Suprapubic skin (tissue), 4 donors: ENCODE measurements at regions not wholly inside any gene's neighbourhood (a gene's known extent, or its start where the extent isn't known, plus 50 kb on each side); places are given as distances from the start of the nearest gene placed in this dataset.

Experiments
- DNase-seq, 2 donors: peaks; one replicate each; pipeline ENCODE4 v3.0.0-alpha.2; 2019; ENCODE audit warnings: low spot score in 2 of 2
- H3K27ac ChIP-seq: fragments of 200-600 bp; sonication (generic); one replicate; pipeline ENCODE4 v1.5.1; 2019
- H3K27me3 ChIP-seq: fragments of 200-600 bp; sonication (generic); one replicate; pipeline ENCODE4 v1.5.1; 2019
- H3K36me3 ChIP-seq: fragments of 200-600 bp; sonication (generic); one replicate; pipeline ENCODE4 v1.5.1; 2019
- H3K4me1 ChIP-seq: fragments of 200-600 bp; sonication (generic); one replicate; pipeline ENCODE4 v1.5.1; 2019
- H3K4me3 ChIP-seq: fragments of 200-600 bp; sonication (generic); one replicate; pipeline ENCODE4 v1.5.1; 2019; ENCODE audit warnings: mild to moderate bottlenecking
- H3K9me3 ChIP-seq: fragments of 200-600 bp; sonication (generic); one replicate; pipeline ENCODE4 v1.5.1; 2019
- CTCF ChIP-seq, 2 donors: fragments of 200-600 bp in 1 of 2; fragments of 450-650 bp in 1 of 2; sonication (generic) in 1 of 2; IDR thresholded peaks; one replicate each; pipeline ENCODE4 v1.5.1; 2016 to 2019; ENCODE audit warnings: antibody characterized with exemption in 2 of 2, mild to moderate bottlenecking in 1 of 2, moderate library complexity in 1 of 2
- EP300 ChIP-seq: sonication (generic); formaldehyde crosslinking; IDR thresholded peaks from one replicate; pipeline ENCODE4 v1.6.1; 2017; ENCODE audit warnings: antibody characterized with exemption
- POLR2A ChIP-seq, 2 donors: fragments of 450-650 bp; IDR thresholded peaks; one replicate each; pipeline ENCODE4 v1.6.1; 2017; ENCODE audit warnings: antibody characterized with exemption in 2 of 2, mild to moderate bottlenecking in 2 of 2, moderate library complexity in 2 of 2
- POLR2AphosphoS5 ChIP-seq, 3 donors: sonication (generic); formaldehyde crosslinking; IDR thresholded peaks; one replicate each; pipeline ENCODE4 v1.6.1; 2017; ENCODE audit warnings: antibody characterized with exemption in 3 of 3
- WGBS: methylation state at CpG from one replicate; pipeline ENCODE4 v1.1.5; 2018; 5-methylcytosine and 5-hydroxymethylcytosine counted together

- DNase-seq = no peak
- no peak for TF ChIP-seq EP300
- TF ChIP-seq CTCF (IDR thresholded peaks at IDR 0.05) = no peak
- no peak for TF ChIP-seq POLR2AphosphoS5 (IDR thresholded peaks at IDR 0.05)
- no peak for TF ChIP-seq POLR2A (IDR thresholded peaks at IDR 0.05)
- H3K9me3 ChIP-seq = no peaks in the 10 kb centered on the region
- no peaks in the 10 kb centered on the region for H3K4me1 ChIP-seq
- no peak overlapping the region for H3K4me3 ChIP-seq
- no peaks in the 10 kb centered on the region for H3K36me3 ChIP-seq
- H3K27ac ChIP-seq = no peak overlapping the region
- H3K27me3 ChIP-seq = no peaks in the 10 kb centered on the region
- 98% methylated on average over 1 of the region's 1 CpG for WGBS
Observed at GRCh38 chr19:31445406-31445805, 96.2 kb upstream of the TSHZ3 start.

DNA sequence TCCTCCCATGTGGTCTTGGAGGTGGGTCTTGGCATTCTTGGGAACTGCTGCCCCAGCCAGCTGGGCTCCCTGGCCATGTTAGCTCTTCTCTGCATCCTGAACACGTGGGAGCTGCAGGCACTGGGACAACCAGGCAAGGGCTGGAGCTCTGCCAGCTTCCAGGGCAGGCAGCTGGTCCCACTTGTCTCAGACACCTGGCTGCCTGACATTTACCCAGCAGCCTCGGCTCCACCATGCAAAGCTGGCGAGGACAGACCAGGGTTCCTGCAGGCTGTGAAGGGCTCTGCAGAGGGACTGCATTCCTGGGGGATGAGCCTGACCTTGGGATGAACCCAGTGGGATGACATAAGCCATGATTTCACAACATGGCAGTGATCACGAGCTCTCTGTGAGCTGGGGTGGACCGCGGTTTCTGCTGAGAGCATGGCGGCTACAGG, 99.0 kb upstream of the TSHZ3 start:
- Histone ChIP-seq H3K36me3 (no peaks in the 10 kb centered on the region), H3K27me3 (no peaks in the 10 kb centered on the region), H3K4me3 (no peak overlapping the region), H3K4me1 (no peaks in the 10 kb centered on the region), H3K27ac (no peak overlapping the region), H3K9me3 (no peaks in the 10 kb centered on the region)
- peak; percentile 69 to 83 for DNase-seq
- TF ChIP-seq EP300 (no peak), CTCF (IDR thresholded peaks at IDR 0.05) (no peak), POLR2AphosphoS5 (IDR thresholded peaks at IDR 0.05) (no peak), POLR2A (IDR thresholded peaks at IDR 0.05) (no peak)
- 42% methylated on average over 3 of the region's 7 CpGs for WGBS

GRCh38 chr19:31449379-31449778, 100.1 kb upstream of the TSHZ3 start:
- Histone ChIP-seq H3K9me3 (no peaks in the 10 kb centered on the region), H3K27me3 (no peaks in the 10 kb centered on the region), H3K27ac (no peak overlapping the region), H3K4me1 (no peaks in the 10 kb centered on the region), H3K4me3 (no peak overlapping the region), H3K36me3 (no peaks in the 10 kb centered on the region)
- DNase-seq = no peak
- TF ChIP-seq POLR2AphosphoS5 (IDR thresholded peaks at IDR 0.05) = no peak
- no peak for TF ChIP-seq EP300
- TF ChIP-seq POLR2A (IDR thresholded peaks at IDR 0.05) = no peak
- no peak for TF ChIP-seq CTCF (IDR thresholded peaks at IDR 0.05)
- 88% methylated on average over 4 of the region's 4 CpGs for WGBS

DNA sequence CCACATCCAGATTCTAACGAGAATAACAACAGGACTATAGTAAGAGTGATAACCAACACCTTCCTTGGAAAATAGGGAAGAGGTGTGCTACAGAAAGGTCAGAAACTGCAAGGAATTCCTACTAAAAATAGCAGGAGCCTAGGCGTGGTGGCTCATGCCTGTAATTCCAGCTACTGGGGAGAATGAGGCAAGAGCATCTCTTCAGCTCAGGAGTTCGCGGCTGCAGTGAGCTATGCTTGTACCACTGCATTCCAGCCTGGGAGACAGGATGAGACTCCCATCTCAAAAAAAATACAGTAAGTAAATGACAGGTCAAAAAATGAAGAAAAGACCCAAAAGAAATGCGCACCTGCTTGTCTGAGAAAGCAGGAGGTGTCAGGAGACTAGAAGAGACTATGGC, 101.5 kb upstream of the TSHZ3 start:
- H3K36me3 ChIP-seq = no peaks in the 10 kb centered on the region
- H3K9me3 ChIP-seq = no peaks in the 10 kb centered on the region
- WGBS = 69% methylated on average over 5 of the region's 5 CpGs
- H3K4me3 ChIP-seq = no peak overlapping the region
- H3K27me3 ChIP-seq = no peaks in the 10 kb centered on the region
- no peak for DNase-seq
- H3K4me1 ChIP-seq = no peaks in the 10 kb centered on the region
- H3K27ac ChIP-seq = no peak overlapping the region
- TF ChIP-seq EP300 = no peak
- TF ChIP-seq CTCF (IDR thresholded peaks at IDR 0.05) = no peak
- no peak for TF ChIP-seq POLR2A (IDR thresholded peaks at IDR 0.05)
- TF ChIP-seq POLR2AphosphoS5 (IDR thresholded peaks at IDR 0.05) = no peak

- WGBS = 70% methylated on average over 10 of the region's 10 CpGs
- TF ChIP-seq EP300 (no peak), POLR2A (IDR thresholded peaks at IDR 0.05) (no peak), CTCF (IDR thresholded peaks at IDR 0.05) (no peak), POLR2AphosphoS5 (IDR thresholded peaks at IDR 0.05) (no peak)
- Histone ChIP-seq H3K36me3 (no peaks in the 10 kb centered on the region), H3K27me3 (no peaks in the 10 kb centered on the region), H3K27ac (no peak overlapping the region), H3K9me3 (no peaks in the 10 kb centered on the region), H3K4me1 (no peaks in the 10 kb centered on the region), H3K4me3 (no peak overlapping the region)
- no peak for DNase-seq
Observed at GRCh38 chr19:31451686-31452330, 102.6 kb upstream of the TSHZ3 start.
